LNCAP (cell line): ENCODE measurements at regions not wholly inside any gene's neighbourhood (a gene's known extent, or its start where the extent isn't known, plus 50 kb on each side); places are given as distances from the start of the nearest gene placed in this dataset.
A peak's percentile ranks its signal among the peaks of the same experiment; 100 is the strongest.

Experiments used
- TF ChIP-seq, protein P1 (sequence below): fragments of 450-650 bp; IDR thresholded peaks from 2 replicates; pipeline ENCODE4 v1.5.1; 2017; ENCODE audit warnings: mild to moderate bottlenecking

DNA sequence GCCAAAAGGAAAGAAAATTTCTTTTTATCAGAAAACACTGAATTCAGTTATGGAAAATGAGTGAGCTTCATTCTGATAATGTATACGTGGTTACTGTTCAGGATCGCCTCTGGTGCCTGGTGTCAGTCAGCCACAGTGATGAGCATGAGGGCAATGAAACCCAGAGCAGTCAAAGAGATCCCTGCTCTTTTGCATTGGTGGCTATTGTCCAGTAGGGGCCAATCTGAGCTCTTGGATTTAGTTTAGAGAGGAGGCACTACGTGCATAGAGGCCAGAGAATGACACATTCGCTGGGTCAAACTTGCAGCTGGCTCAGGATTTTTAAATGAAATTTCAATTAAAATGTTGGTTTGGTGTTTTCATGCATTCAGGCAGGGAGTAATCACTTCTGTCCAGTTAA, 522.9 kb downstream of the TMEM182 start:
- TF ChIP-seq, protein P1, sequence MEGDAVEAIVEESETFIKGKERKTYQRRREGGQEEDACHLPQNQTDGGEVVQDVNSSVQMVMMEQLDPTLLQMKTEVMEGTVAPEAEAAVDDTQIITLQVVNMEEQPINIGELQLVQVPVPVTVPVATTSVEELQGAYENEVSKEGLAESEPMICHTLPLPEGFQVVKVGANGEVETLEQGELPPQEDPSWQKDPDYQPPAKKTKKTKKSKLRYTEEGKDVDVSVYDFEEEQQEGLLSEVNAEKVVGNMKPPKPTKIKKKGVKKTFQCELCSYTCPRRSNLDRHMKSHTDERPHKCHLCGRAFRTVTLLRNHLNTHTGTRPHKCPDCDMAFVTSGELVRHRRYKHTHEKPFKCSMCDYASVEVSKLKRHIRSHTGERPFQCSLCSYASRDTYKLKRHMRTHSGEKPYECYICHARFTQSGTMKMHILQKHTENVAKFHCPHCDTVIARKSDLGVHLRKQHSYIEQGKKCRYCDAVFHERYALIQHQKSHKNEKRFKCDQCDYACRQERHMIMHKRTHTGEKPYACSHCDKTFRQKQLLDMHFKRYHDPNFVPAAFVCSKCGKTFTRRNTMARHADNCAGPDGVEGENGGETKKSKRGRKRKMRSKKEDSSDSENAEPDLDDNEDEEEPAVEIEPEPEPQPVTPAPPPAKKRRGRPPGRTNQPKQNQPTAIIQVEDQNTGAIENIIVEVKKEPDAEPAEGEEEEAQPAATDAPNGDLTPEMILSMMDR: no peak

DNA sequence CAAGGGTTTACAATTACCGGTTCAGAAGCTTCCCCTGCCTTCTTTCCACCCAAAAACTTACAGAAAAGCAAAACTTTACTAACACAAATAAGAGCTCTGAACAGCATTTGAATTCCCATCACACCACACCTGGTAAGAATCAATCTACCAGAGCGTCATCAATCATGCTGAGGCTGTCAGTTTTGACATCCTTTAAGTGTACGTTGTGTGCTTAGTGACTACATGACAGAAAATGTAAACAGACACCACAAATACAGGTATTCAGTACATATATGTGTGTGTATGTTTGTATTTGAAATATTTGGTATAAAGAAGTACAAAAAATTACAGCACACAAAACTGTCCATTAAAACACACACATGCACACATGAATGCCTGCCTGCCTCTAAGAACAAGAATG, 523.5 kb downstream of the TMEM182 start:
- TF ChIP-seq, protein P1: no peak

DNA sequence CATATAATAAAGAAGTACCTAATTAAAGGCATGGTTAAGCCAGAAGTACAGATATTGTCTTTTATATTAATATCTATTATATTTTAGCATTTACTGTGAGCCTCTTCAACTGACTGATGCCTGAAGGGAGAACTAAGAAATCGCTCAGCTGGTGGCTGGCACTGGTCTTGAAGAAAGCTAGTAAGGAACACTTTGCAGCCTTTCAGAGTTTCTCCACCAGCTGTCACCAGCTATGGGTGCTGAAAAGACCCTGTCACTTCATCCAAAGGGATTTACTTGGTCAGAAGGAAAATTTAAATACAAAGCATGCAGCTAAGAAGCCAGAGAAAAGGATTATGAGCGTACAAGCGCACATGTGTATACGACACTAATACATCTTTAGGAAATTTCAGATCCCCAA, 525.9 kb downstream of the TMEM182 start:
- TF ChIP-seq, protein P1: no peak

DNA sequence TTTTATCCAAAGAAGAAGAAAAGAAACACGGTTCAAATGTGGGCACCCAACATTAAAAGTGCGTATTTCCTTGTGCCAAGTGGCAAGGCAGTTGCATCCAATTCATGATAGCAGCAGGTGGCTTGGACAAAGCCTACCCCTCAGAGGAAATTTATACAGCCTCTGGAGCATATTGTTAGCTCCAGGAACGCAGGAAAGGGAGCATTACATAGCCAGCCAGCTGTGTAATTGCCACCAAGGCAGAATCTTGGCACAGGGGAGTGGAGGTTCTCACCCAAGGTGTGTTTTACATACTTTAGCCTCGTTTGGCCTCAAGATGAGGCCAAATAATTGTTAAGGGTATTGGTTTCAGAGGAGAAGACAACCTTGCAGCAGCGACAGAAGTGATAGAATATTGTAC, 526.9 kb downstream of the TMEM182 start:
- TF ChIP-seq, protein P1: no peak

DNA sequence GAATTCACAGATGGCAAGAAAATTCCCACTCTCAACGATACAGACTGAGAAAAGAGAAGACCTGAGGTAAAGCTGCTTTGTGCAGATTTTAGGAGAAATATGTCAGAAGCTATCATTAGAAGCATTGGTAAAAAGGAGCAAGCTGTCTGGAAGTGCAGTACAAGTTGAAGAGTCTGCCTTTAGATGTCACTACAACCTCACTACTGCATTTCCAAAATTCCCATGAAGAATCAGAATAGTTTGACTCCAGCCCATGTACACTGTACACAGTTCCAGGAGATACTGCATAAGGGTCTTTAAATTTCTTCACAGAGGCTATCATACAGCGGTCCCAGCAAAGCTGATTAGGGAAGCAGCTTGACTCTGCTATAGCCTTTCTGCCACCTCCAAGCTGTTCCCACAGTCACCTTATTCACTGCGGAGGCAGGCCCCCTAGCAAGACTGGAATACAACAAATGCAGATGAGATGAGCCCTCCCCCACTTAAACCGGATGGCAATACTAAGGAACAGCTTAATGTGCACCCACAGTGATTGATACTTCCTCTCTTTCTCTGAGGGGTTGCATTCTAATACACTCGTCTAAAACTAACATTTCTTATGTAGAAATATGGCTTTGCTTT, 527.4 kb downstream of the TMEM182 start:
- TF ChIP-seq, protein P1: peak; percentile 29; the same call in 1 of the 2 replicates

DNA sequence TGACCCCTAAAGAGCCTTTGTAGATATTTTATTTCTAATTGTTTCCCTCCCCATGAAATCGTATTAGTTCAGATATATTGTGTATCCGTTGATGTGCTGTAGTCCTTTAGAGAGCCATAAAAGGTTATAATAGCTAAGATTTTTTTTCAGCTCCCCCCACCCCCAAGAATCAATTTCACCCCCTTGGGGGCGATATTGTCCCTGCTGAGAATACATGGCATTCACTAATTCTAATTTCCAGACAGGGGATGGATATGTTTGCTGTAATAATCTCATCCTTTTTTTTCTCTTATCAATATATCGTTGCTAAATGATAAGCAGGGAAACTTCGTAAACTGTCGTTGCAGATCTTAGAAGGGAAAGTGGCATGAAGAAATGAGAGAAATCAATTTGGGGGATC, 530.7 kb downstream of the TMEM182 start:
- TF ChIP-seq, protein P1: no peak

DNA sequence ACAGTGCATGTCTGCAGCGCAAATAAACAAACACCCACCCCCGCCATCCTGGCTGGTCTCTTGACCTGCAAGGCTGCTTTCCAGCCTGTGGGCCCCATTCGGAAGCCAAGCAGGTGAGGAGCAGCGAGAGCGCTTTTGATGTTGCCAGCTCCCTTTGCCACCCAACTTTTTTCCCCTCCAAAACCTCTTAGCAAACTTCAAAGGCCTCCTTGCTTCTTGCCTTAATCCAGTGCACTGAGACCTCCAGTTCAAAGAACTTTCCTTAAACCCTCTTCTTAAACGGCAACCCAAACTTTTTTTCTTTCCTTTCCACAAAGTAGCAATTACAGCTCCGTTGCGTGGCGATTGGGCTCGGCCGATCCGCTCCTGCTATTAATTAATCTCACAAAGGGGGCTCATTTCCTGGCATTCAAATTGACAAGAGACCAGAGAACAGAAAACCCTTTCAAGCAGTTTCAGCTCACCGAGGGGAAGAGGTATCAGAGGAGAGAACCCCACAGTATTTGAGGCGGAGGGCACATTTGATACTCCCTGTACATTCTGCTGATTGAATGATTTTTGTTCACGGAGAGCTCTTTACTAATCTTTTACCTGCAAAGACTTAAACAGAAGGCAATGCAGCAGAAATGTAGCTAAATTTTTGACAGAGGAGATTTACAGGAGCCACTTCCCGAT, 531.4 kb downstream of the TMEM182 start:
- TF ChIP-seq, protein P1: no peak
